ENCODE measurements at regions not wholly inside any gene's neighbourhood (a gene's known extent, or its start where the extent isn't known, plus 50 kb on each side); places are given as distances from the start of the nearest gene placed in this dataset.

- no peak for TF ChIP-seq CTCF (conservative IDR thresholded peaks at IDR 0.05)
- no peak overlapping the region for H3K27ac ChIP-seq
Measured at GRCh38 chr18:73861771-73862170, 285.9 kb downstream of the FBXO15 start.

GRCh38 chr18:73859837-73860397, 287.7 kb downstream of the FBXO15 start:
- H3K27ac ChIP-seq: no peak overlapping the region
- TF ChIP-seq CTCF (conservative IDR thresholded peaks at IDR 0.05): no peak

- no peak for TF ChIP-seq CTCF (conservative IDR thresholded peaks at IDR 0.05)
- H3K27ac ChIP-seq: no peak overlapping the region
Measured at GRCh38 chr18:73852789-73853549, 294.7 kb downstream of the FBXO15 start.

- H3K27ac ChIP-seq: no peak overlapping the region
- no peak for TF ChIP-seq CTCF (conservative IDR thresholded peaks at IDR 0.05)
Measured at GRCh38 chr18:73850782-73851181, 296.9 kb downstream of the FBXO15 start.

- no peak overlapping the region for H3K27ac ChIP-seq
- TF ChIP-seq CTCF (conservative IDR thresholded peaks at IDR 0.05): no peak
Measured at GRCh38 chr18:73848656-73849055, 299.0 kb downstream of the FBXO15 start.

- H3K27ac ChIP-seq: no peak overlapping the region
- TF ChIP-seq CTCF (conservative IDR thresholded peaks at IDR 0.05): no peak
Measured at GRCh38 chr18:73843455-73843854, 304.2 kb downstream of the FBXO15 start.

- peak overlapping the region; percentile 39 for H3K27ac ChIP-seq
- peak; percentile 95 for TF ChIP-seq CTCF (conservative IDR thresholded peaks at IDR 0.05)
Measured at GRCh38 chr18:73842795-73843394, 304.7 kb downstream of the FBXO15 start.
